RWPE2 (cell line): ENCODE measurements at regions not wholly inside any gene's neighbourhood (a gene's known extent, or its start where the extent isn't known, plus 50 kb on each side); places are given as distances from the start of the nearest gene placed in this dataset.

ENCODE experiments used
- ATAC-seq: fragments of 200-7000 bp; cut with Tn5 transposase; 3 replicates; pipeline ENCODE4 v1.9.1; 2021; ENCODE audit warnings: low read depth
- DNase-seq: peaks from one replicate; pipeline ENCODE4 v3.0.0-alpha.2; 2020; ENCODE audit warnings: low spot score
- H3K27ac ChIP-seq: fragments of 450-650 bp; 2 replicates; pipeline ENCODE4 v1.5.1; 2017; ENCODE audit warnings: mild to moderate bottlenecking; ENCODE audit not compliant: poor library complexity, severe bottlenecking
- H3K27me3 ChIP-seq: fragments of 250-450 bp; sonication (Bioruptor Pico); 2 replicates; pipeline ENCODE4 v1.5.1; 2021; ENCODE audit warnings: mild to moderate bottlenecking, moderate library complexity; ENCODE audit not compliant: insufficient read depth, poor library complexity, severe bottlenecking
- H3K36me3 ChIP-seq: fragments of 250-450 bp; sonication (Bioruptor Pico); 2 replicates; pipeline ENCODE4 v1.5.1; 2020; ENCODE audit warnings: low read depth, mild to moderate bottlenecking, moderate library complexity
- H3K4me1 ChIP-seq: fragments of 250-450 bp; sonication (Bioruptor Pico); 2 replicates; pipeline ENCODE4 v1.5.1; 2021; ENCODE audit warnings: mild to moderate bottlenecking, moderate library complexity; ENCODE audit not compliant: insufficient read depth, poor library complexity, severe bottlenecking
- H3K4me3 ChIP-seq: fragments of 250-450 bp; sonication (Bioruptor Pico); 2 replicates; pipeline ENCODE4 v1.5.1; 2021; ENCODE audit warnings: mild to moderate bottlenecking, moderate library complexity; ENCODE audit not compliant: severe bottlenecking
- H3K9me3 ChIP-seq: fragments of 250-450 bp; sonication (Bioruptor Pico); 2 replicates; pipeline ENCODE4 v1.5.1; 2021; ENCODE audit warnings: mild to moderate bottlenecking, moderate library complexity; ENCODE audit not compliant: severe bottlenecking
- CTCF ChIP-seq: fragments of 450-650 bp; IDR thresholded peaks from one replicate; pipeline ENCODE4 v1.5.1; 2017; ENCODE audit warnings: mild to moderate bottlenecking, moderate library complexity; ENCODE audit not compliant: poor library complexity, severe bottlenecking

DNA sequence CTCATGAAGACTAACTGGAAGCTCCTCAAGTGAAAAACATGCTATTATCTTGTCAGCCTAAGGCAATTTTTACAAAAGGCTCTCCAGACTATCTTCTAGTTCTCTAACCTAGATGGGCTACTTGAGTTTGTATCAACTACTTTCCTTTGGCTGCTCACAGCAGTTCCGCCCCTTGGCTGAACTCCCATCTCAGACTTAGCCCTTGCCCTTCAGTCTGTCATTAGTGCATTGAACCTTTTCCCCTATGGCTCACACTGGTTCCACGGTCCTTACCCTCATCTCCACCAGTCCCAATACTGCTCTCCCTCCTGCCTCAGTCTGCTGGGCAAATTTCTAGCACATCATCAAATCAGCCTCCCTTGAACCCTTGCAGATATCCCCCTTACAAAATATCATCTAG lies 362.3 kb downstream of the PPP1R2C start:
- Histone ChIP-seq H3K27me3 (no peaks in the 10 kb centered on the region), H3K4me1 (no peaks in the 10 kb centered on the region), H3K36me3 (no peaks in the 10 kb centered on the region), H3K27ac (no peak overlapping the region), H3K9me3 (no peaks in the 10 kb centered on the region), H3K4me3 (no peak overlapping the region)
- DNase-seq (no peak), ATAC-seq (no peak)
- TF ChIP-seq CTCF = no peak

DNA sequence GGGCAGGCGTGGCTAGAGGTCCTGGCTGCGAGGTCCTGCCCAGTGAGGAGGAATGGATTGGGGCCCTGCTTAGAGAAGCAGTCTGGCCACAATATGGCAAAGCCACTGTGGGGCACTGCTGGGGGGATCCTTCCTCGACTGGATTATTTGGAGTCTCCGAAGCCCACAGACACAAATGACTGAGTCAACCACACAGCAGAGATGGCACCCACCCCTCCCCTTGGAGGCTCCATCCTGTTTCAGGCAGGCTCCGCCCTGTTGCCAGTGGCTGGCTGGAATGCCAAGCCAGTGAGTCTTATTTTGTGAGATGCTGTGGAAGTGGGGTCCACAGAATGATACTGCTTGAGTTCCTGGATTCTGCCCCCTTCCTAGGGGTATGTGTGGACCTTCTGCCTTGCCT lies 363.9 kb downstream of the PPP1R2C start:
- Histone ChIP-seq H3K36me3 (no peaks in the 10 kb centered on the region), H3K9me3 (no peaks in the 10 kb centered on the region), H3K27me3 (no peaks in the 10 kb centered on the region), H3K27ac (no peak overlapping the region), H3K4me3 (no peak overlapping the region), H3K4me1 (no peaks in the 10 kb centered on the region)
- no peak for DNase-seq
- no peak for ATAC-seq
- TF ChIP-seq CTCF = no peak

DNA sequence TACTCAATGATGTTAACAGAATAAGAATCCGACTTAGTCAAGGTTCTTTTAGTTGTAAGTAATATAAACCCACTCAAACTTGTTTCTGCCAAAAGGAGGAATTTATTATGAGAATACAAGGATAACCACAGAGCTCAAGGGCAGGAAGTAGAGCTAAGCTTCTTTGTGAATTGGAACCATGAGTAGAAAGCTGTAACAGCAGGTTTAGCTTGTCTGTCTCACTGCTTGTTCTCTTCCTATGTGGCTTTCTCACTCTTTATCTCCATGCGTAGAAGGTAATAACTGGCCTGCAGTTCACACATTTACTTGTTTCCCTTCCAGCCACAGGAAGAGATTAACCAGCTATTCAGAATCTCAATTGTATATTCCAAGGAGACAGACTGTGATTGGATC lies 378.3 kb downstream of the PPP1R2C start:
- ATAC-seq (no peak), DNase-seq (no peak)
- Histone ChIP-seq H3K27ac (no peak overlapping the region), H3K36me3 (no peaks in the 10 kb centered on the region), H3K4me3 (no peak overlapping the region), H3K9me3 (no peaks in the 10 kb centered on the region), H3K4me1 (no peaks in the 10 kb centered on the region), H3K27me3 (no peaks in the 10 kb centered on the region)
- TF ChIP-seq CTCF = no peak

DNA sequence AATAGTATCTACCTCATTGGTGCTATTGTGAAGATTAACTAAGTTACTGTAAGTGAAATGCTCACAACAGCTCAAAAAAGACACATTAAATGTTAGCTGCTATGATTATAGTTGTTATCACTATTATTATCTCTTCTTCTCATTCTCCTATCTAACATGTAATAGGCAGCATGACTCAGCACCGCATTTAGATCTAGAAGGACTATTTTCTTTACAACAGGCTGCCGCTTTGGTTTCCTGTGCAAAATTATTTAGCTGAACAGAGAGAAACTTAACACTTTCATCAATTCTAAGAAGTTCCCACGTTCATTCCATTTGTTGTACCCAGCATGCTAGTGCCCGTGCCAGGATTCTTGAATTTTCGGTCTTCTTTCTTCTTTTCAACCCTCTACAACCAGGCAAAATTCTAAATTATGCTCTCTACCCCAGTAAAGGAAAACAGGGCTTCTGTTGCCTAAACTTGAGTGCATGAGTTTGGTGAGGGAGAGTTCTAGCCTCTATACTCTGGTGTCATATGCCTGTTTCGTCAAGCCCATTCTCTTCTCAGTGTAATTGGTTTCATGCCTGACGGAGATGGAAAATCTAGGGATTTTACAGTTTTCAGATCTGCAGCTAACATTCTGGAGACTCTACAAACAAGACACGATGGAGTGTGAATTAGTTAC lies 378.9 kb downstream of the PPP1R2C start:
- H3K27me3 ChIP-seq = no peaks in the 10 kb centered on the region
- no peak overlapping the region for H3K4me3 ChIP-seq
- ATAC-seq = no peak
- no peak for TF ChIP-seq CTCF
- no peaks in the 10 kb centered on the region for H3K9me3 ChIP-seq
- no peak for DNase-seq
- H3K36me3 ChIP-seq = no peaks in the 10 kb centered on the region
- H3K27ac ChIP-seq = no peak overlapping the region
- no peaks in the 10 kb centered on the region for H3K4me1 ChIP-seq

DNA sequence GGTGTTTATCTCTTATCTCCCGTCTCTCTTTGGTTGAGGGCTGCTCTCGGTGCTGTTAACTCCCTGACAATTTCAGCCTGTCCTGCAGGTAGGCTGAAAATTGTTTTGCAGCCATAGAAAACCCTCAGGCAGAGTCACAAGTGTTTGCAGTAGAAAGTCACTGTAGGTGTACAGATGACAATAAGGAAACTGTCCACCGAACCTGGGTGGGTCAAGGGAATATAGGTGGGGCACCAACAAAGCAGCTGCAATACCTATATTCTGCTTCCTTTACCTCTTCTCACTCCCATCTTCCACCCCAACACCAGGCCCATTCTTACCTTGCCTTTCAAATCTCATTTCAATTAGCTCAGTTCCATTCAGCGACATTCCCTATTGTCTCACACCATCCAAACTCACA lies 381.8 kb downstream of the PPP1R2C start:
- H3K4me3 ChIP-seq = no peak overlapping the region
- no peak overlapping the region for H3K27ac ChIP-seq
- no peaks in the 10 kb centered on the region for H3K9me3 ChIP-seq
- DNase-seq (no peak), ATAC-seq (no peak)
- TF ChIP-seq CTCF = no peak
- H3K4me1 ChIP-seq = no peaks in the 10 kb centered on the region
- H3K27me3 ChIP-seq = no peaks in the 10 kb centered on the region
- H3K36me3 ChIP-seq = no peaks in the 10 kb centered on the region
